Renal pelvis (tissue), 1 donor: ENCODE measurements at regions not wholly inside any gene's neighbourhood (a gene's known extent, or its start where the extent isn't known, plus 50 kb on each side); places are given as distances from the start of the nearest gene placed in this dataset.
"Not testable (repeated sequence)": the region's sequence is repeated elsewhere in the genome, so short reads cannot be mapped to it uniquely, and the experiment has no call there.

ENCODE experiments used
- DNase-seq: peaks from one replicate; pipeline ENCODE4 v3.0.0-alpha.2; 2013

- DNase-seq = peak; percentile 54
Observed at GRCh38 chr9:41273549-41274267, 84.6 kb upstream of the ZNG1F start.

- DNase-seq = not testable (repeated sequence)
Observed at GRCh38 chr9:41272879-41273548, 83.9 kb upstream of the ZNG1F start.

DNA sequence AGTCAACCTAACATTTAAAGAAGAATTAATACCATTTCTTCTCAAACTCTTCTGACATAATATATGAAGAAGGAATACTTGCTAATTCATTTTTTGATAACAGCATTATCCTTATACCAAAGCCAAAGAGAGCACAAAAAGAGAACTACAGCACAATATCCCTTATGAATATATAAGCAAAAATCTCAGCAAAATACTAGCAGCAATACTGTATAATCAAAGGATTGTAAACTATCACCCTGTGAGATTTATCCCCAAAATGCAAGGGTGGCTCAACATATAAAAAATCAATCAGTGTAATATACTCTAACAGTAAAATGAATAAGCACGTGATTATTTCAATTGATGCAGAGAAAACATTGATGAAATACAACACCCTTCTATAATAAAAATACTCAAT is 81.9 kb upstream of the ZNG1F start:
- not testable (repeated sequence) for DNase-seq

GRCh38 chr9:41269471-41269870 is 80.4 kb upstream of the ZNG1F start:
- DNase-seq = peak; percentile 34

- not testable (repeated sequence) for DNase-seq
Observed at GRCh38 chr9:41269054-41269453, 79.9 kb upstream of the ZNG1F start.

DNA sequence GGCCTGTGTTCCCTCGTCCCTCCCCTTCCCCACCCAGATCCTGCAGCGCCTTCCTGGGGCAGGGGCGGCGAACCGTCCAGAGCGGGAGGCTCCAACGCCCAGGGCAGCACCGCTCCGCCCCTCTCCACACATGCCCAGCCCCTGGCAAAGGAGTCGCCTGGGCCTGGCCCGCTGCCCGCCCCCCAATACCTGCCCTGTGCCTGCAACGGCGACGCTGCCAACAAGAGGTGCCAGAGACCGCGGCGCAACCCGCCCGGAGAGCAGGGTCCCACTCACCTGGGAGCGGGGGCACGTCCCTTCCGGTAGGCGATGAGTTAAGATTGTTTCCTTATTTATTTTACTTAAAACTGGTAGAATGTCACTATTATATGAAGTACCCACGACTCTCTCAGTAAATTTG is 77.5 kb upstream of the ZNG1F start:
- not testable (repeated sequence) for DNase-seq

- not testable (repeated sequence) for DNase-seq
Observed at GRCh38 chr9:41266000-41266399, 76.9 kb upstream of the ZNG1F start.

GRCh38 chr9:41251973-41252372 is 62.9 kb upstream of the ZNG1F start:
- not testable (repeated sequence) for DNase-seq

GRCh38 chr9:41251101-41251500 is 62.0 kb upstream of the ZNG1F start:
- DNase-seq = not testable (repeated sequence)

DNA sequence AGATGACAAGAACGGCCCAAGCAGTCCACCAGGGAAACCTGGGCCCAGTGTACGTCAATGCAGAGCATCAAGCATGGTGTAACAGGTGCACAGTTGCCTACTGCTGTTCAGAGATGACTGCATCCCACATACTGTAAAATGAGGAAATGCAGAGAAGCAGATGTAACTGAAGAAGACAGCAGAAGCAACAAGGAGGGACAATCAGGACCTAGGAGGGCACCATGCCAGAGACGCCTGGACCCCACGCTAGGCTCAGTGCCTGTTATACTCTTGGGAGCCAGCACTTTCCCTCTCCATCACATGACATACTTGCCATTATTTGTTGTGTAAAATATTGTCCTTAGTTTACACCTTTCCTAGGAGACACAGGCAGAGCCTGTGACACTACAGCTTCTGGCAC is 57.6 kb upstream of the ZNG1F start:
- DNase-seq = not testable (repeated sequence)
